NCI-H2081 (cell line): ENCODE measurements at regions not wholly inside any gene's neighbourhood (a gene's known extent, or its start where the extent isn't known, plus 50 kb on each side); places are given as distances from the start of the nearest gene placed in this dataset.

Source experiments
- DNase-seq, 2 experiments: peaks; one replicate each; lab custom pipeline; 2025; lab: John Stamatoyannopoulos, UW

GRCh38 chr2:128777196-128778035 lies 458.7 kb upstream of the HS6ST1 start:
- DNase-seq: no peak

- no peak for DNase-seq
Observed at GRCh38 chr2:128778843-128779242, 460.2 kb upstream of the HS6ST1 start.

- DNase-seq: no peak
Observed at GRCh38 chr2:128779301-128780095, 460.8 kb upstream of the HS6ST1 start.

- no peak for DNase-seq
Observed at GRCh38 chr2:128780434-128781080, 461.9 kb upstream of the HS6ST1 start.

GRCh38 chr2:128781166-128781565 lies 462.5 kb upstream of the HS6ST1 start:
- no peak for DNase-seq

- DNase-seq: no peak
Observed at GRCh38 chr2:128781585-128782385, 463.1 kb upstream of the HS6ST1 start.

GRCh38 chr2:128782411-128783192 lies 463.9 kb upstream of the HS6ST1 start:
- no peak for DNase-seq

- DNase-seq: no peak
Observed at GRCh38 chr2:128783193-128783671, 464.6 kb upstream of the HS6ST1 start.

- DNase-seq: no peak
Observed at GRCh38 chr2:128783896-128784295, 465.2 kb upstream of the HS6ST1 start.

GRCh38 chr2:128784626-128785306 lies 466.1 kb upstream of the HS6ST1 start:
- DNase-seq: no peak

GRCh38 chr2:128786316-128786715 lies 467.6 kb upstream of the HS6ST1 start:
- DNase-seq: no peak

- no peak for DNase-seq
Observed at GRCh38 chr2:128786741-128787478, 468.2 kb upstream of the HS6ST1 start.

- no peak for DNase-seq
Observed at GRCh38 chr2:128787616-128788015, 468.9 kb upstream of the HS6ST1 start.

- DNase-seq: no peak
Observed at GRCh38 chr2:128788636-128789220, 470.1 kb upstream of the HS6ST1 start.

GRCh38 chr2:128789221-128789620 lies 470.6 kb upstream of the HS6ST1 start:
- no peak for DNase-seq

GRCh38 chr2:128789776-128790455 lies 471.2 kb upstream of the HS6ST1 start:
- no peak for DNase-seq

GRCh38 chr2:128790541-128791001 lies 471.9 kb upstream of the HS6ST1 start:
- no peak for DNase-seq
